ENCODE measurements at regions not wholly inside any gene's neighbourhood (a gene's known extent, or its start where the extent isn't known, plus 50 kb on each side); places are given as distances from the start of the nearest gene placed in this dataset.

- Histone ChIP-seq H3K9ac (no peak overlapping the region), H3K4me2 (no peak overlapping the region), H3K27me3 (ENCODE audit: insufficient read depth, low read depth) (no peaks in the 10 kb centered on the region), H2AFZ (ENCODE audit: low read depth) (no peak overlapping the region), H3K36me3 (ENCODE audit: insufficient read depth) (no peaks in the 10 kb centered on the region), H3K27ac (no peak overlapping the region), H4K20me1 (ENCODE audit: insufficient read depth) (no peaks in the 10 kb centered on the region), H3K4me3 (IDR thresholded peaks at IDR 0.05; ENCODE audit: insufficient read depth, low read depth, low read length) (no peak overlapping the region), H3K4me1 (ENCODE audit: low read depth, poor library complexity, severe bottlenecking) (no peaks in the 10 kb centered on the region), H3K79me2 (ENCODE audit: insufficient read depth, low read depth) (no peaks in the 10 kb centered on the region)
- no peak for TF ChIP-seq CTCF (conservative IDR thresholded peaks at IDR 0.05; ENCODE audit: low read depth, low read length)
These were observed 446.6 kb downstream of the KLF5 start for GRCh38 chr13:73505376-73505890.

- H3K4me2 ChIP-seq: no peak overlapping the region
These were observed 440.9 kb downstream of the KLF5 start for GRCh38 chr13:73499695-73500094.

GRCh38 chr13:73497430-73497829 lies 438.6 kb downstream of the KLF5 start:
- H3K79me2 ChIP-seq (ENCODE audit: insufficient read depth, low read depth): no peaks in the 10 kb centered on the region
- H3K27me3 ChIP-seq (ENCODE audit: insufficient read depth, low read depth): no peaks in the 10 kb centered on the region
- H3K9ac ChIP-seq: no peak overlapping the region
- H3K36me3 ChIP-seq (ENCODE audit: insufficient read depth): no peaks in the 10 kb centered on the region
- no peak overlapping the region for H3K4me3 ChIP-seq (IDR thresholded peaks at IDR 0.05; ENCODE audit: insufficient read depth, low read depth, low read length)
- no peak overlapping the region for H3K4me2 ChIP-seq
- H2AFZ ChIP-seq (ENCODE audit: low read depth): no peak overlapping the region
- TF ChIP-seq CTCF (conservative IDR thresholded peaks at IDR 0.05; ENCODE audit: low read depth, low read length): no peak
- no peak overlapping the region for H3K27ac ChIP-seq
- no peaks in the 10 kb centered on the region for H4K20me1 ChIP-seq (ENCODE audit: insufficient read depth)
- no peaks in the 10 kb centered on the region for H3K4me1 ChIP-seq (ENCODE audit: low read depth, poor library complexity, severe bottlenecking)

More at GRCh38 chr13:73499695-73500094, 440.9 kb downstream of the KLF5 start:
- H3K27ac ChIP-seq: no peak overlapping the region
- no peaks in the 10 kb centered on the region for H3K4me1 ChIP-seq (ENCODE audit: low read depth, poor library complexity, severe bottlenecking)
- H4K20me1 ChIP-seq (ENCODE audit: insufficient read depth): no peaks in the 10 kb centered on the region
- H3K9ac ChIP-seq: no peak overlapping the region
- H3K27me3 ChIP-seq (ENCODE audit: insufficient read depth, low read depth): no peaks in the 10 kb centered on the region
- H3K36me3 ChIP-seq (ENCODE audit: insufficient read depth): no peaks in the 10 kb centered on the region
- no peak for TF ChIP-seq CTCF (conservative IDR thresholded peaks at IDR 0.05; ENCODE audit: low read depth, low read length)
- no peak overlapping the region for H2AFZ ChIP-seq (ENCODE audit: low read depth)
- no peaks in the 10 kb centered on the region for H3K79me2 ChIP-seq (ENCODE audit: insufficient read depth, low read depth)
- no peak overlapping the region for H3K4me3 ChIP-seq (IDR thresholded peaks at IDR 0.05; ENCODE audit: insufficient read depth, low read depth, low read length)

GRCh38 chr13:73496711-73497110 lies 437.9 kb downstream of the KLF5 start:
- no peak overlapping the region for H2AFZ ChIP-seq (ENCODE audit: low read depth)
- no peaks in the 10 kb centered on the region for H3K27me3 ChIP-seq (ENCODE audit: insufficient read depth, low read depth)
- H3K4me1 ChIP-seq (ENCODE audit: low read depth, poor library complexity, severe bottlenecking): no peaks in the 10 kb centered on the region
- no peak overlapping the region for H3K9ac ChIP-seq
- H3K4me2 ChIP-seq: no peak overlapping the region
- H3K79me2 ChIP-seq (ENCODE audit: insufficient read depth, low read depth): no peaks in the 10 kb centered on the region
- H3K27ac ChIP-seq: no peak overlapping the region
- no peak overlapping the region for H3K4me3 ChIP-seq (IDR thresholded peaks at IDR 0.05; ENCODE audit: insufficient read depth, low read depth, low read length)
- no peaks in the 10 kb centered on the region for H3K36me3 ChIP-seq (ENCODE audit: insufficient read depth)
- no peak for TF ChIP-seq CTCF (conservative IDR thresholded peaks at IDR 0.05; ENCODE audit: low read depth, low read length)
- H4K20me1 ChIP-seq (ENCODE audit: insufficient read depth): no peaks in the 10 kb centered on the region
